ENCODE measurements at regions not wholly inside any gene's neighbourhood (a gene's known extent, or its start where the extent isn't known, plus 50 kb on each side); places are given as distances from the start of the nearest gene placed in this dataset.
"Not testable (repeated sequence)": the region's sequence is repeated elsewhere in the genome, so short reads cannot be mapped to it uniquely, and the experiment has no call there.

DNA sequence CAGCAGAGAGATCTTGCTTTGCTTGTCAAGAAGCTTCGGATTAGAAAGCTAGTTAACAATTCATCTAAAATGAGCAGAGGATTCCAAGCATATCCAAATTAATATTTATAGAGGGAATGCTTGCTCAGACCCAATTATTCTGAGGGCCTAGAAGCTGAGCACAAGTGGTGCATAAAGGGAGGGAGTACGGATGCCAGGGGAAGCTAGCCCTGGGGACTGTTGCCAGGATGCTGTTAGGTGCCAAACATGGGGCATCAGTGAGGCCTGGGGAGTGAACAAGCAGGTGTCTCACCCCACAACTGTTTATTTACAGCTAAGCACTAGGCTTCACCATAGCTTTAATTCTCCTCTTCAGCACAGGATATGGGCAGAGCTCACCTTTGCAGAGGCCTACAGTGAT lies 684.1 kb upstream of the C16orf82 start:
- no peak overlapping the region for H3K4me3 ChIP-seq (ENCODE audit: low read depth, low read length)
- TF ChIP-seq, protein P1, sequence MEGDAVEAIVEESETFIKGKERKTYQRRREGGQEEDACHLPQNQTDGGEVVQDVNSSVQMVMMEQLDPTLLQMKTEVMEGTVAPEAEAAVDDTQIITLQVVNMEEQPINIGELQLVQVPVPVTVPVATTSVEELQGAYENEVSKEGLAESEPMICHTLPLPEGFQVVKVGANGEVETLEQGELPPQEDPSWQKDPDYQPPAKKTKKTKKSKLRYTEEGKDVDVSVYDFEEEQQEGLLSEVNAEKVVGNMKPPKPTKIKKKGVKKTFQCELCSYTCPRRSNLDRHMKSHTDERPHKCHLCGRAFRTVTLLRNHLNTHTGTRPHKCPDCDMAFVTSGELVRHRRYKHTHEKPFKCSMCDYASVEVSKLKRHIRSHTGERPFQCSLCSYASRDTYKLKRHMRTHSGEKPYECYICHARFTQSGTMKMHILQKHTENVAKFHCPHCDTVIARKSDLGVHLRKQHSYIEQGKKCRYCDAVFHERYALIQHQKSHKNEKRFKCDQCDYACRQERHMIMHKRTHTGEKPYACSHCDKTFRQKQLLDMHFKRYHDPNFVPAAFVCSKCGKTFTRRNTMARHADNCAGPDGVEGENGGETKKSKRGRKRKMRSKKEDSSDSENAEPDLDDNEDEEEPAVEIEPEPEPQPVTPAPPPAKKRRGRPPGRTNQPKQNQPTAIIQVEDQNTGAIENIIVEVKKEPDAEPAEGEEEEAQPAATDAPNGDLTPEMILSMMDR (IDR thresholded peaks at IDR 0.05; ENCODE audit: low read depth, low read length): no peak

DNA sequence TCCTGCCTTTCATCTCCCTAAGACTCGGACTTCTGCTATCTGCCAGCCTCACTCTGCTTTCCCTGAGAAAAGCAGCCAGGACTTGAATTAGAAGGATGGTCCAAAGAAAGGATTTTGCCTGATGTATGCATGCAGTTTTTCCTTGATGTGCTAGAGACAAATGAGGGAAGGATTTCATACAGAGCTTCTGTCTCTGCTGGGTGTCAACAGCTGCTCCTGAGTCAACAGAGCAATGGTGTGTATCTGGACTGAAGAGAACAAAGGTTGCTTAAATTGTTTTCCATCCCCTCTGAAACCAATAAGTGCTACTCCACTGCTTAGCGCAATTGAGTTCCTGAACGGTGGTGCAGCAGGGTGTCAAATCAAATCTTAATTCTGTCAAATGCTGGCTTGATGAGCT lies 680.6 kb upstream of the C16orf82 start:
- TF ChIP-seq, protein P1 (IDR thresholded peaks at IDR 0.05; ENCODE audit: low read depth, low read length): no peak
- no peak overlapping the region for H3K4me3 ChIP-seq (ENCODE audit: low read depth, low read length)

DNA sequence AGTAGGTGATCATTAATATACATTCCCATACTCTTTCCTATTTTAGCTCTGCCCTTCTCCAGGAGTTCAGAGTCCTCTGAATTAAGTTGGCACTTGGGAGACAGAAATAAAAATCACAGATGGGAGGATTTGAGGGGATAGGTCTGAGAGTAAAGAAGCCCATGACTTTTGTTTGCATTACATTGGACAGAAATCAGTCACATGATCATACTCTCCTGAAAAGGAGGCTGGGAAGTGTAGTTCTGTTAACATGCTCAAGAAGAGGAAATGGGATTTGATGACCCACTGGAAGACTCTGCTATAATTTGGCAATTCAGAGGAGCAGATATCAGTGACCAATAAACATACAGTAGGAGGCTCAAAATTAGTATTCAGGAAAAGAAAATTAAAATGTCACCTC lies 674.9 kb upstream of the C16orf82 start:
- TF ChIP-seq, protein P1 (IDR thresholded peaks at IDR 0.05; ENCODE audit: low read depth, low read length): no peak

DNA sequence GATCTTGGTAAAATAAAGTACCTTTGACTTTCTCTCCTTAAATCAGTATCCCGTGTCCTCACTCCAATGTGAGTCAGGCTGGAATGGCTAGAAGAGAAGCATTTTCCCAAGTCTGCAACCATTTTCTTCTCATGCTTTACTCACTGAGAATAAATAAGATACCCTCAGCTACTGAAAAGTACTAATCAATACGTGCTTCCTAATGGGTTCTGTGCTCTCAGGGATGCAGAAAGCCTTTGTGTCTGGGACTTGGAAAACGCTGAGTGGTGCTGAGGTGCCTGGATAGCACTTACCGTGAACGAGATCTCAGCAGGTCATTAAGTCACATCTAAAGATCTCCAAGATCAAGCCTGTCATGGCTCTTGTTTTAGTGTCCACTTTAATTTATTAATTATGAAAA lies 672.3 kb upstream of the C16orf82 start:
- TF ChIP-seq, protein P1 (IDR thresholded peaks at IDR 0.05; ENCODE audit: low read depth, low read length): no peak

More for the DNA sequence above, 674.9 kb upstream of the C16orf82 start:
- H3K4me3 ChIP-seq (ENCODE audit: low read depth, low read length): no peak overlapping the region

DNA sequence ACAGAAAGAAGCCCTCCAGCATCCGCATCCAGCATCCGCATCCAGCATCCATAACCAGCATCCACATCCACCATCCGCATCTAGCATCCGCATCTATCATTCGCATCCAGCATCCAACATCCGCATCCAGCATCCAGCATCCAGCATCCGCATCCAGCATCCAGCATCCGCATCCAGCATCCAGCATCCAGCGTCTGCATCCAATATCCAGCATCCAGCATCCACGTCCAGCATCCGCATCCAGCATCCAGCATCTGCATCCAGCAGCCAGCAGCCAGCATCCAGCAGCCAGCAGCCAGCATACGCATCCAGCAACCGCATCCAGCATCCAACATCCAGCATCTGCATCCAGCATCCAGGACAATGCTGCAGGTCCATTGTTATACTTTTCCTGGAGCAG lies 671.0 kb upstream of the C16orf82 start:
- TF ChIP-seq, protein P1 (IDR thresholded peaks at IDR 0.05; ENCODE audit: low read depth, low read length): no peak
- no peak overlapping the region for H3K4me3 ChIP-seq (ENCODE audit: low read depth, low read length)

More for the DNA sequence above, 672.3 kb upstream of the C16orf82 start:
- H3K4me3 ChIP-seq (ENCODE audit: low read depth, low read length): no peak overlapping the region

DNA sequence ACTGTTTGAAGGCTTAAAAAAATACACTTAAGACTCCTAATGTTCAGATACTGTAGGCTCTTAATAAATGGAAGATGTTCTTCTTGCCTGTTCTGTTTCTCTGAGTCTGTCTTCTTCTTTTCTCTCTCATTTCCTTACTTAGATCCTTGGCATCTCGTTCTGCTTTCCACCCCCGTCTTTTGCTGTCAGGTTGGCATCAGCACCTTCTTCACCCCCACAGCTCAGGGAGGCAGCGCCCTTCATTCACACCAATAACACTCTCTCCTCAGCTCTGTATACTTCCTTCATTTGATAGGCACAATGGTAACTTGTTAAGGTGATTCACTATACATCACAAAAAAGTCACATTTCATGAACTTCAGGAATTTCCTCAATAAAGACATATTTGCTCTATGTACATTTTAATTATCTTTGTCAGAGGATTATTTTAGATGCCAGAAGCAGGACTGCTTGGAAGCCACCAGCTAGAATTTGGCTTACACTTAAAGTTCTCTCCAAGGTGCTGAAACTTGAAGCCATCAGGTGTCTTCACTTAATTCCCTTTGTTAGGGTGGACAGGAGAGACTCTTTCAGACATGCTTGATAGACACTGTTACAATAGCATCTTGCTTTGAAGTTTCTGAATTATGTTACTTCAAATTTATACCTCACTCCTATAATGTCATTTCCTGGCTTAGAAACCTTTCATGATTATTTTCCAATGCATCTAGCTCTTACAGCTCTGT lies 670.1 kb upstream of the C16orf82 start:
- no peak overlapping the region for H3K4me3 ChIP-seq (ENCODE audit: low read depth, low read length)
- TF ChIP-seq, protein P1 (IDR thresholded peaks at IDR 0.05; ENCODE audit: low read depth, low read length): no peak

DNA sequence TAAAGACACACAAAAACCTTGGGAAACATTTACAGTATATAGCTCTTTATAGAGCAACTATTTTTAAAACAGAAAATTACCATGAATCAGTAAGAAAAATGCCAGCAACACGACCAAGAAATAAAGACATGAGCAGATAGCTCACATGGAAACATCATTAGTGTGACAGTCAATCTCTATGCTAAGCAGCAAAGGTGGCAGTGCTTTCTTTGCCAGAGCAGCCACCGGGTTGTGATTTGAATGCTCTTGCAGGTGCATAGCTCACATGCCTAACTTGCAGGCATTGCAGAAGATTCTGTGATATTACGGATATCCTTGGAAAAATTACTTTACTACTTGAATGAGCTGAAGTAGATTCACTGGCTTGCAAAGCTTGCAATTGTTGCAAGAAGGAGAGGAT lies 652.9 kb upstream of the C16orf82 start:
- TF ChIP-seq, protein P1 (IDR thresholded peaks at IDR 0.05; ENCODE audit: low read depth, low read length): no peak
- H3K4me3 ChIP-seq (ENCODE audit: low read depth, low read length): no peak overlapping the region

DNA sequence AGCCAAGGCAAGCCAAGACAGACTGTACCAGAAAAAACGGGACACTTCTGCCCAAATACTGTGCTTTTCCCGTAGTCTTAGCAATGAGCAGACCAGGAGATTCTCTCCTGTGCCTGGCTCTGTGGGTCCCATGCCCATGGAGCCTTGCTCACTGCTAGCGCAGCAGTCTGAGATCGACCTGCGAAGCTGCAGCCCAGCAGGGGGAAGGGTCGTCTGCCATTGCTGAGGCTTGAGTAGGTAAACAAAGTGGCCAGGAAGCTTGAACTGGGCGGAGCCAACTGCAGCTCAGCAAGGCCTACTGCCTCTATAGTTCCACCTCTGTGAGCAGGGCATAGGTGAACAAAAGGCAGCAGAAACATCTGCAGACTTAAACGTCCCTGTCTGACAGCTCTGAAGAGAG lies 647.3 kb upstream of the C16orf82 start:
- not testable (repeated sequence) for H3K4me3 ChIP-seq (ENCODE audit: low read depth, low read length)
